ENCODE measurements at regions not wholly inside any gene's neighbourhood (a gene's known extent, or its start where the extent isn't known, plus 50 kb on each side); places are given as distances from the start of the nearest gene placed in this dataset.

DNA sequence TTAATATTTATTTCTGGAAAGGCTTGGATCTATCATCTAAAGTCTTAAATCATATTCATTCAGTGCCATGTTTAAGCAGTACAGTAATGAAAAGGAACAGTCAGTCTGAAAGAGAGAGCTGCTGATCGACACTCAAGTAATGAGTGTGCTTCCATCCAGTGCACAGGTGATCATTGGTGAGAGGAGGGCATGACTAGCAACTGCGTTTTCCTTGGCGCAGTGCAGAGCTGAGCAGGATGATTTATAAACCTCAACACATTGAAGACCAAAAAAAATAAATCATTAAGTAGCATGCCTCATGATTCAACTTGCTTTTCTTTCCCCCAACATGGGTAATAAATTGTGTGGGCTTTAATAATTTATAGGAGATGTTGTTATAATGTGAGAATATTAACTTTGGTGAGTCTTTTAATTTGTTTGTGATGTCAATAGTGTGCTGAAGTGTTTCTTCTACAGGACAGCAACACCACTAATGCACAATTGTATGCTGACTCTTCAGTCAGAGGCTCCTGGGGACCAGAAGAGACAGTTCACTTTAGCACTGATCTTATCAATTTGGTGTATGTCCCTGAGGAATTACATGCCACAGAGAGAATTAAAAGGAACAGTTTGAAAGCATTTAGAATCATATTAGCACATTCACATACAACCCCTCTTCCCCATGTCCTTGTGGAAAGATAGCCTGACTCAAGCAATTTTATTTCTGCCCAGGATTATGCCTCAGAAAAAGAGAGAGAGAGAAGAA lies 199.7 kb upstream of the ADGRL2 start:
- no peak for TF ChIP-seq POLR2AphosphoS5 (IDR thresholded peaks at IDR 0.05; ENCODE audit: borderline replicate concordance, low read depth, low read length)
- TF ChIP-seq EZH2 (IDR thresholded peaks at IDR 0.05): no peak
- TF ChIP-seq FOXP2 (optimal IDR thresholded peaks at IDR 0.05; ENCODE audit: control extremely low read depth, extremely low read length, insufficient read depth): no peak
- Histone ChIP-seq H3K27ac (no peak overlapping the region), H3K9me3 (ENCODE audit: low read depth, low read length) (no peaks in the 10 kb centered on the region), H3K9ac (ENCODE audit: insufficient read length) (no peak overlapping the region), H3K36me3 (ENCODE audit: insufficient read depth, low read length) (no peaks in the 10 kb centered on the region), H3K4me3 (no peak overlapping the region)
- DNase-seq (ENCODE audit: low read depth, low spot score): no peak

DNA sequence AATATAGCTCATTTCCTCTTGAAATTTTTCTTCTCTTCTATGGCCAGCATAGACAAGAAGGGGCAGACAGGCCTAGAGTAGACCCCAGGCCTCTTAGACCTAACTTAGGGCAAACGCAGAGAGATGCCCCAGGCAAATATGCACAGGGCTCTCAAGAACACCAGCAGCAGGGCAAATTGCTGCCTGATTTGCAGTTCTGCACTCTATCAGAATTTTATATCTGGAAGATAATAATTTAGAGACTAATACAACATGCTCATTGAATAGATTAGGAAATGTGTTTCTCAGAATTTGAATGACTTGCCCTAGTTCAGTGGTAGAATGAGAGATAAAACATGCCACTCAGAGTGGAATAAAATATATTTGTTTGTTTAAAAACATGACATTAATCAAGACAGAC lies 200.4 kb upstream of the ADGRL2 start:
- H3K9ac ChIP-seq (ENCODE audit: insufficient read length): no peak overlapping the region
- TF ChIP-seq EZH2 (IDR thresholded peaks at IDR 0.05) (no peak), POLR2AphosphoS5 (IDR thresholded peaks at IDR 0.05; ENCODE audit: borderline replicate concordance, low read depth, low read length) (no peak), FOXP2 (optimal IDR thresholded peaks at IDR 0.05; ENCODE audit: control extremely low read depth, extremely low read length, insufficient read depth) (no peak)
- no peak for DNase-seq (ENCODE audit: low read depth, low spot score)

GRCh38 chr1:81598623-81599022 lies 202.1 kb upstream of the ADGRL2 start:
- Histone ChIP-seq H3K4me3 (no peak overlapping the region), H3K27ac (no peak overlapping the region), H3K9ac (ENCODE audit: insufficient read length) (no peak overlapping the region), H3K36me3 (ENCODE audit: insufficient read depth, low read length) (no peaks in the 10 kb centered on the region), H3K9me3 (ENCODE audit: low read depth, low read length) (no peaks in the 10 kb centered on the region)
- TF ChIP-seq POLR2AphosphoS5 (IDR thresholded peaks at IDR 0.05; ENCODE audit: borderline replicate concordance, low read depth, low read length): no peak
- no peak for TF ChIP-seq EZH2 (IDR thresholded peaks at IDR 0.05)
- TF ChIP-seq FOXP2 (optimal IDR thresholded peaks at IDR 0.05; ENCODE audit: control extremely low read depth, extremely low read length, insufficient read depth): no peak
- no peak for DNase-seq (ENCODE audit: low read depth, low spot score)

More for the DNA sequence above, 200.4 kb upstream of the ADGRL2 start:
- Histone ChIP-seq H3K36me3 (ENCODE audit: insufficient read depth, low read length) (no peaks in the 10 kb centered on the region), H3K27ac (no peak overlapping the region), H3K4me3 (no peak overlapping the region), H3K9me3 (ENCODE audit: low read depth, low read length) (no peaks in the 10 kb centered on the region)

DNA sequence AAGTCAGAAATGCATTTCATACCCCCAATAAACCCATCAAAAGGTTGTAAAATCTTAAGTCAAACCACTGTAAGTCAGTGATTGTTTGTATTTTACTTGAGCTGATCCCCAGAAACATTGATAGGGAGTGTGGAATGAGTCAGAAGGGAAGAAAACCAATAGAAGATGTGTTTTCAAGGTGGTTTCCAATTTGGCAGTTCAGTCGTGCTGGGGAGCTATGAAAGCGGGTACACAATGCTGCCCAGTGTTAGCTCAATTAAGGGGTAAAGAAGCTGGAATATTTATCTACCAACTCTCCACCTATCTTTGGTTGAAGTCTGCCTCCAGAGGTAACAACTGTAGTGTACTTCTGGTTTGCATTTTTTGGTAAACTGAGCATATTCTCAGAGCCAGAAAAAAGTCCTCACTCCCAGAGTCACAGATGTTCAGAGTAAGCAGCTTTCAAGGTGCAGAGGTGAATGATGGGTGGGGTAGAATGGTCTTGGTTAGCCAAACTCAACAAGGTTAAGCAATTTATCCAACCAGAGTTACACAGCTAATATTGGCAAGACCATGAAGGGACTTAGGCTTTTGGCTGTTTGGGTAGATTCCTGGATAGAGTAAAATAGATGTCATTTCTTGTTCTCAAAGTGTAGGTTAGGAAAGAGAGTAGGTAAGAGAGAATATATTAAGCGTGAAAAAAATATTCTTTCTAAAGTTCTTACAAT lies 202.9 kb upstream of the ADGRL2 start:
- Histone ChIP-seq H3K4me3 (no peak overlapping the region), H3K9ac (ENCODE audit: insufficient read length) (no peak overlapping the region), H3K36me3 (ENCODE audit: insufficient read depth, low read length) (no peaks in the 10 kb centered on the region), H3K27ac (no peak overlapping the region), H3K9me3 (ENCODE audit: low read depth, low read length) (no peaks in the 10 kb centered on the region)
- DNase-seq (ENCODE audit: low read depth, low spot score): no peak
- TF ChIP-seq FOXP2 (optimal IDR thresholded peaks at IDR 0.05; ENCODE audit: control extremely low read depth, extremely low read length, insufficient read depth): no peak
- no peak for TF ChIP-seq EZH2 (IDR thresholded peaks at IDR 0.05)
- no peak for TF ChIP-seq POLR2AphosphoS5 (IDR thresholded peaks at IDR 0.05; ENCODE audit: borderline replicate concordance, low read depth, low read length)

GRCh38 chr1:81596341-81596740 lies 204.4 kb upstream of the ADGRL2 start:
- H3K36me3 ChIP-seq (ENCODE audit: insufficient read depth, low read length): no peaks in the 10 kb centered on the region

GRCh38 chr1:81594206-81594605 lies 206.5 kb upstream of the ADGRL2 start:
- no peak overlapping the region for H3K9ac ChIP-seq (ENCODE audit: insufficient read length)
- no peak for DNase-seq (ENCODE audit: low read depth, low spot score)
- TF ChIP-seq EZH2 (IDR thresholded peaks at IDR 0.05): no peak
- TF ChIP-seq POLR2AphosphoS5 (IDR thresholded peaks at IDR 0.05; ENCODE audit: borderline replicate concordance, low read depth, low read length): no peak
- TF ChIP-seq FOXP2 (optimal IDR thresholded peaks at IDR 0.05; ENCODE audit: control extremely low read depth, extremely low read length, insufficient read depth): no peak
- H3K9me3 ChIP-seq (ENCODE audit: low read depth, low read length): no peaks in the 10 kb centered on the region
- H3K4me3 ChIP-seq: no peak overlapping the region
- no peak overlapping the region for H3K27ac ChIP-seq
- H3K36me3 ChIP-seq (ENCODE audit: insufficient read depth, low read length): no peaks in the 10 kb centered on the region

More at GRCh38 chr1:81596341-81596740, 204.4 kb upstream of the ADGRL2 start:
- H3K9me3 ChIP-seq (ENCODE audit: low read depth, low read length): no peaks in the 10 kb centered on the region
- no peak for DNase-seq (ENCODE audit: low read depth, low spot score)
- no peak for TF ChIP-seq POLR2AphosphoS5 (IDR thresholded peaks at IDR 0.05; ENCODE audit: borderline replicate concordance, low read depth, low read length)
- TF ChIP-seq FOXP2 (optimal IDR thresholded peaks at IDR 0.05; ENCODE audit: control extremely low read depth, extremely low read length, insufficient read depth): no peak
- H3K4me3 ChIP-seq: no peak overlapping the region
- no peak overlapping the region for H3K9ac ChIP-seq (ENCODE audit: insufficient read length)
- H3K27ac ChIP-seq: no peak overlapping the region

DNA sequence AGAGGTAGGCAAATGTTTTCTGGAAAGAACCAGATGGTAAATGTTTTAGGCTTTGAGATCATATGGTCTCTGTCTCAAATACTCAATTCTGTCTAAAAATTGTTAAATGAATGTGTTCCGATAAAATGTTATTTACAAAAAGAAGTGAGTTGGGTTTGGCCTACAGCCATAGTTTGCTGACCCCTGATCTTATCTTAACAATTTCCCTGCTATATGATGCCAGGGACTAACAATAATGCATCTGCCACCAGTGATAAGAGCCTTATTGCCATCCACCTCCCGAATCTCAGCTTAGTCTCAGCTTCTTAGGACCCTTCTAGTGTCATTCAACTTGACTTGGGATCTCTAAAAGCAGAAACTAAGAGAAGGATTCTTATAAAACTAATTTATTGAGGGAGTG lies 208.5 kb upstream of the ADGRL2 start:
- Histone ChIP-seq H3K27ac (no peak overlapping the region), H3K4me3 (no peak overlapping the region), H3K36me3 (ENCODE audit: insufficient read depth, low read length) (no peaks in the 10 kb centered on the region), H3K9me3 (ENCODE audit: low read depth, low read length) (no peaks in the 10 kb centered on the region), H3K9ac (ENCODE audit: insufficient read length) (no peak overlapping the region)
- no peak for DNase-seq (ENCODE audit: low read depth, low spot score)
- TF ChIP-seq FOXP2 (optimal IDR thresholded peaks at IDR 0.05; ENCODE audit: control extremely low read depth, extremely low read length, insufficient read depth) (no peak), EZH2 (IDR thresholded peaks at IDR 0.05) (no peak), POLR2AphosphoS5 (IDR thresholded peaks at IDR 0.05; ENCODE audit: borderline replicate concordance, low read depth, low read length) (no peak)

- TF ChIP-seq FOXP2 (optimal IDR thresholded peaks at IDR 0.05; ENCODE audit: control extremely low read depth, extremely low read length, insufficient read depth) (no peak), EZH2 (IDR thresholded peaks at IDR 0.05) (no peak), POLR2AphosphoS5 (IDR thresholded peaks at IDR 0.05; ENCODE audit: borderline replicate concordance, low read depth, low read length) (no peak)
- DNase-seq (ENCODE audit: low read depth, low spot score): no peak
- no peak overlapping the region for H3K9ac ChIP-seq (ENCODE audit: insufficient read length)
- H3K9me3 ChIP-seq (ENCODE audit: low read depth, low read length): no peaks in the 10 kb centered on the region
- H3K4me3 ChIP-seq: no peak overlapping the region
- H3K36me3 ChIP-seq (ENCODE audit: insufficient read depth, low read length): no peaks in the 10 kb centered on the region
- H3K27ac ChIP-seq: no peak overlapping the region
Measured at GRCh38 chr1:81590171-81590570, 210.6 kb upstream of the ADGRL2 start.

Measured in SK-N-MC (cell line).